GM23338 (cell line): ENCODE measurements at regions not wholly inside any gene's neighbourhood (a gene's known extent, or its start where the extent isn't known, plus 50 kb on each side); places are given as distances from the start of the nearest gene placed in this dataset.

Experiments
- ATAC-seq: fragments of 200-7000 bp; cut with Tn5 transposase; 3 replicates; pipeline ENCODE4 v1.9.1; 2020
- DNase-seq: peaks from one replicate; pipeline ENCODE4 v3.0.0-alpha.2; 2015; ENCODE audit warnings: low spot score
- H2AFZ ChIP-seq: fragments of 200-600 bp; sonication (generic); 2 replicates; pipeline ENCODE4 v1.8.0; 2016; ENCODE audit warnings: antibody characterized with exemption, mild to moderate bottlenecking, moderate library complexity
- H3F3A ChIP-seq: fragments of 200-600 bp; sonication (generic); replicated peaks from 2 replicates; pipeline ENCODE4 v1.8.0; 2017; ENCODE audit warnings: antibody characterized with exemption, mixed run types, low read depth
- H3K27ac ChIP-seq: fragments of 200-600 bp; sonication (generic); 2 replicates; pipeline ENCODE4 v1.6.1; 2016; ENCODE audit warnings: low read depth
- H3K27me3 ChIP-seq: fragments of 200-600 bp; sonication (generic); 2 replicates; pipeline ENCODE4 v1.8.0; 2016; ENCODE audit warnings: mild to moderate bottlenecking, mixed run types, moderate library complexity; ENCODE audit not compliant: insufficient read depth
- H3K36me3 ChIP-seq: fragments of 200-600 bp; sonication (generic); 2 replicates; pipeline ENCODE4 v1.8.0; 2016; ENCODE audit warnings: mild to moderate bottlenecking; ENCODE audit not compliant: insufficient read depth
- H3K4me1 ChIP-seq: fragments of 200-600 bp; sonication (generic); 2 replicates; pipeline ENCODE4 v1.8.0; 2016; ENCODE audit warnings: mild to moderate bottlenecking, moderate library complexity; ENCODE audit not compliant: insufficient read depth
- H3K4me2 ChIP-seq: fragments of 200-600 bp; sonication (generic); 2 replicates; pipeline ENCODE4 v1.7.1; 2017; ENCODE audit warnings: mixed run types
- H3K4me3 ChIP-seq: fragments of 200-600 bp; sonication (generic); 2 replicates; pipeline ENCODE4 v1.6.1; 2016; ENCODE audit warnings: mixed run types
- H3K79me2 ChIP-seq: fragments of 200-600 bp; sonication (generic); replicated peaks from 2 replicates; pipeline ENCODE4 v1.8.0; 2017; ENCODE audit warnings: mild to moderate bottlenecking; ENCODE audit not compliant: insufficient read depth
- H3K9me2 ChIP-seq: fragments of 200-600 bp; sonication (generic); 2 replicates; pipeline ENCODE4 v1.8.0; 2017; ENCODE audit not compliant: insufficient read depth
- H4K20me1 ChIP-seq: fragments of 200-600 bp; sonication (generic); replicated peaks from 2 replicates; pipeline ENCODE4 v1.8.0; 2017; ENCODE audit warnings: mild to moderate bottlenecking; ENCODE audit not compliant: insufficient read depth
- H3K27ac Mint-ChIP-seq: 2 replicates; pipeline ENCODE4 v1.8.0; 2020; ENCODE audit warnings: inconsistent platforms, mild to moderate bottlenecking, moderate library complexity, mixed read lengths
- H3K27me3 Mint-ChIP-seq: 3 replicates; pipeline ENCODE4 v1.8.0; 2022; ENCODE audit warnings: low read depth, mild to moderate bottlenecking, moderate library complexity, mixed read lengths, inconsistent platforms; ENCODE audit not compliant: insufficient read depth, poor library complexity
- H3K36me3 Mint-ChIP-seq: 3 replicates; pipeline ENCODE4 v1.8.0; 2021; ENCODE audit warnings: low read depth, mild to moderate bottlenecking, inconsistent platforms, moderate library complexity, mixed read lengths
- H3K4me1 Mint-ChIP-seq: 3 replicates; pipeline ENCODE4 v1.8.0; 2020; ENCODE audit warnings: mild to moderate bottlenecking, inconsistent platforms, mixed read lengths
- H3K4me3 Mint-ChIP-seq: 3 replicates; pipeline ENCODE4 v1.8.0; 2021; ENCODE audit warnings: moderate library complexity, mild to moderate bottlenecking, inconsistent platforms, mixed read lengths
- H3K9me3 Mint-ChIP-seq: 3 replicates; pipeline ENCODE4 v1.8.0; 2020; ENCODE audit warnings: moderate library complexity, mild to moderate bottlenecking, inconsistent platforms, mixed read lengths
- CREB1 ChIP-seq: fragments of 250-450 bp; sonication (Bioruptor Pico); IDR thresholded peaks from 2 replicates; pipeline ENCODE4 v1.5.0; 2020; ENCODE audit warnings: low read depth, mild to moderate bottlenecking, moderate library complexity
- EZH2 ChIP-seq: fragments of 200-600 bp; sonication (generic); IDR thresholded peaks from one replicate; pipeline ENCODE4 v1.8.0; 2017; ENCODE audit warnings: antibody characterized with exemption, mild to moderate bottlenecking, low read depth; ENCODE audit not compliant: unreplicated experiment
- EZH2phosphoT487 ChIP-seq: fragments of 200-600 bp; sonication (generic); IDR thresholded peaks from one replicate; pipeline ENCODE4 v1.8.1; 2018; ENCODE audit warnings: antibody characterized with exemption; ENCODE audit not compliant: unreplicated experiment
- JUNB ChIP-seq: IDR thresholded peaks from one replicate; pipeline ENCODE4 v1.6.1; 2016; ENCODE audit warnings: antibody characterized with exemption; ENCODE audit not compliant: unreplicated experiment
- NANOG ChIP-seq: IDR thresholded peaks from 2 replicates; pipeline ENCODE4 v1.6.1; 2016; ENCODE audit warnings: antibody characterized with exemption, borderline replicate concordance
- POLR2AphosphoS5 ChIP-seq: IDR thresholded peaks from 2 replicates; pipeline ENCODE4 v1.6.1; 2016; ENCODE audit warnings: antibody characterized with exemption, low read depth
- STAT1 ChIP-seq: IDR thresholded peaks from one replicate; pipeline ENCODE4 v1.6.1; 2016; ENCODE audit warnings: antibody characterized with exemption; ENCODE audit not compliant: unreplicated experiment
- ZNF114 ChIP-seq: fragments of 250-450 bp; sonication (Bioruptor Pico); IDR thresholded peaks from 2 replicates; pipeline ENCODE4 v1.5.0; 2020; ENCODE audit warnings: mild to moderate bottlenecking, moderate library complexity
- ZNF331 ChIP-seq: fragments of 250-450 bp; sonication (Bioruptor Pico); IDR thresholded peaks from 2 replicates; pipeline ENCODE4 v1.5.0; 2020; ENCODE audit warnings: low read depth, mild to moderate bottlenecking, moderate library complexity
- TF ChIP-seq, protein P1 (sequence below), 2 experiments: fragments of 200-600 bp in 1 of 2; sonication (generic) in 1 of 2; conservative IDR thresholded peaks; 2 replicates each; pipeline versions ENCODE4 v1.5.1 to v1.6.1; 2016 to 2017; ENCODE audit warnings: antibody characterized with exemption in 2 of 2, low read depth in 2 of 2, mild to moderate bottlenecking in 2 of 2, moderate library complexity in 1 of 2
- TF ChIP-seq, protein P2 (sequence below): IDR thresholded peaks from one replicate; pipeline ENCODE4 v1.6.1; 2018; ENCODE audit warnings: antibody characterized with exemption; ENCODE audit not compliant: unreplicated experiment
- TF ChIP-seq, protein P3 (sequence below): IDR thresholded peaks from 2 replicates; pipeline ENCODE4 v1.6.1; 2016; ENCODE audit warnings: antibody characterized with exemption
- TF ChIP-seq, protein P4 (sequence below): fragments of 250-450 bp; sonication (Bioruptor Pico); IDR thresholded peaks from 2 replicates; pipeline ENCODE4 v1.5.0; 2020; ENCODE audit warnings: mild to moderate bottlenecking, moderate library complexity

DNA sequence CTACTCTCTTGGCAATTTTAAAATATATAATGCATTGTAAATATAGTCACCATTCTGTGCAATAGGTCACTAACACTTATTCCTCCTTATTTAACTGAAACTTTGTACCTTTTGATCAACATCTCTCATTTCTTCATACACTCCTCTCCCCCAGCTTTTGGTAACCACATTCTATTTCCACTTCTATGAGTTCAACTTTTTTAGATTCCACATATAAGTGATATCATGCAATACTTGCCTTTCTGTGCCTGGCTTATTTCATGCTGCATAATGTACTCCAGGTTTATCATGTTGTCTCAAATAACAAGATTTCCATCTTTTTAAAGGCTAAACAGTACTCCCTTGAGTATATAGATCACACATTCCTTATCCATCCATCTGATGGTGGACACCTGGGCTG is 188.8 kb downstream of the NXNL2 start:
- peaks cover 14% of the 10 kb centered on the region; the same call in 1 of the 2 replicates for H3K9me2 ChIP-seq
- no peaks in the 10 kb centered on the region for H4K20me1 ChIP-seq
- H3K4me1 Mint-ChIP-seq: peaks cover 26% of the 10 kb centered on the region
- H3K27ac ChIP-seq: no peak overlapping the region
- no peaks in the 10 kb centered on the region for H3K36me3 Mint-ChIP-seq
- H2AFZ ChIP-seq: no peak overlapping the region
- H3F3A ChIP-seq: no peaks in the 10 kb centered on the region
- no peak overlapping the region for H3K4me3 ChIP-seq
- no peak for DNase-seq
- no peak overlapping the region for H3K4me2 ChIP-seq
- no peaks in the 10 kb centered on the region for H3K36me3 ChIP-seq
- H3K9me3 Mint-ChIP-seq: no peaks in the 10 kb centered on the region
- H3K27me3 ChIP-seq: no peaks in the 10 kb centered on the region
- TF ChIP-seq EZH2: no peak
- TF ChIP-seq STAT1: no peak
- no peak for TF ChIP-seq ZNF114 (CRISPR knock-in tag)
- TF ChIP-seq NANOG: no peak
- TF ChIP-seq CREB1: no peak
- TF ChIP-seq POLR2AphosphoS5: no peak
- TF ChIP-seq, protein P1, sequence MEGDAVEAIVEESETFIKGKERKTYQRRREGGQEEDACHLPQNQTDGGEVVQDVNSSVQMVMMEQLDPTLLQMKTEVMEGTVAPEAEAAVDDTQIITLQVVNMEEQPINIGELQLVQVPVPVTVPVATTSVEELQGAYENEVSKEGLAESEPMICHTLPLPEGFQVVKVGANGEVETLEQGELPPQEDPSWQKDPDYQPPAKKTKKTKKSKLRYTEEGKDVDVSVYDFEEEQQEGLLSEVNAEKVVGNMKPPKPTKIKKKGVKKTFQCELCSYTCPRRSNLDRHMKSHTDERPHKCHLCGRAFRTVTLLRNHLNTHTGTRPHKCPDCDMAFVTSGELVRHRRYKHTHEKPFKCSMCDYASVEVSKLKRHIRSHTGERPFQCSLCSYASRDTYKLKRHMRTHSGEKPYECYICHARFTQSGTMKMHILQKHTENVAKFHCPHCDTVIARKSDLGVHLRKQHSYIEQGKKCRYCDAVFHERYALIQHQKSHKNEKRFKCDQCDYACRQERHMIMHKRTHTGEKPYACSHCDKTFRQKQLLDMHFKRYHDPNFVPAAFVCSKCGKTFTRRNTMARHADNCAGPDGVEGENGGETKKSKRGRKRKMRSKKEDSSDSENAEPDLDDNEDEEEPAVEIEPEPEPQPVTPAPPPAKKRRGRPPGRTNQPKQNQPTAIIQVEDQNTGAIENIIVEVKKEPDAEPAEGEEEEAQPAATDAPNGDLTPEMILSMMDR (conservative IDR thresholded peaks at IDR 0.05; ENCODE audit: low read depth in 2 of 2): no peak
- TF ChIP-seq, protein P2, sequence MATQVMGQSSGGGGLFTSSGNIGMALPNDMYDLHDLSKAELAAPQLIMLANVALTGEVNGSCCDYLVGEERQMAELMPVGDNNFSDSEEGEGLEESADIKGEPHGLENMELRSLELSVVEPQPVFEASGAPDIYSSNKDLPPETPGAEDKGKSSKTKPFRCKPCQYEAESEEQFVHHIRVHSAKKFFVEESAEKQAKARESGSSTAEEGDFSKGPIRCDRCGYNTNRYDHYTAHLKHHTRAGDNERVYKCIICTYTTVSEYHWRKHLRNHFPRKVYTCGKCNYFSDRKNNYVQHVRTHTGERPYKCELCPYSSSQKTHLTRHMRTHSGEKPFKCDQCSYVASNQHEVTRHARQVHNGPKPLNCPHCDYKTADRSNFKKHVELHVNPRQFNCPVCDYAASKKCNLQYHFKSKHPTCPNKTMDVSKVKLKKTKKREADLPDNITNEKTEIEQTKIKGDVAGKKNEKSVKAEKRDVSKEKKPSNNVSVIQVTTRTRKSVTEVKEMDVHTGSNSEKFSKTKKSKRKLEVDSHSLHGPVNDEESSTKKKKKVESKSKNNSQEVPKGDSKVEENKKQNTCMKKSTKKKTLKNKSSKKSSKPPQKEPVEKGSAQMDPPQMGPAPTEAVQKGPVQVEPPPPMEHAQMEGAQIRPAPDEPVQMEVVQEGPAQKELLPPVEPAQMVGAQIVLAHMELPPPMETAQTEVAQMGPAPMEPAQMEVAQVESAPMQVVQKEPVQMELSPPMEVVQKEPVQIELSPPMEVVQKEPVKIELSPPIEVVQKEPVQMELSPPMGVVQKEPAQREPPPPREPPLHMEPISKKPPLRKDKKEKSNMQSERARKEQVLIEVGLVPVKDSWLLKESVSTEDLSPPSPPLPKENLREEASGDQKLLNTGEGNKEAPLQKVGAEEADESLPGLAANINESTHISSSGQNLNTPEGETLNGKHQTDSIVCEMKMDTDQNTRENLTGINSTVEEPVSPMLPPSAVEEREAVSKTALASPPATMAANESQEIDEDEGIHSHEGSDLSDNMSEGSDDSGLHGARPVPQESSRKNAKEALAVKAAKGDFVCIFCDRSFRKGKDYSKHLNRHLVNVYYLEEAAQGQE: no peak
- TF ChIP-seq, protein P3, sequence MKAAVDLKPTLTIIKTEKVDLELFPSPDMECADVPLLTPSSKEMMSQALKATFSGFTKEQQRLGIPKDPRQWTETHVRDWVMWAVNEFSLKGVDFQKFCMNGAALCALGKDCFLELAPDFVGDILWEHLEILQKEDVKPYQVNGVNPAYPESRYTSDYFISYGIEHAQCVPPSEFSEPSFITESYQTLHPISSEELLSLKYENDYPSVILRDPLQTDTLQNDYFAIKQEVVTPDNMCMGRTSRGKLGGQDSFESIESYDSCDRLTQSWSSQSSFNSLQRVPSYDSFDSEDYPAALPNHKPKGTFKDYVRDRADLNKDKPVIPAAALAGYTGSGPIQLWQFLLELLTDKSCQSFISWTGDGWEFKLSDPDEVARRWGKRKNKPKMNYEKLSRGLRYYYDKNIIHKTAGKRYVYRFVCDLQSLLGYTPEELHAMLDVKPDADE: no peak
- TF ChIP-seq EZH2phosphoT487: no peak
- no peak for TF ChIP-seq JUNB
- TF ChIP-seq, protein P4, sequence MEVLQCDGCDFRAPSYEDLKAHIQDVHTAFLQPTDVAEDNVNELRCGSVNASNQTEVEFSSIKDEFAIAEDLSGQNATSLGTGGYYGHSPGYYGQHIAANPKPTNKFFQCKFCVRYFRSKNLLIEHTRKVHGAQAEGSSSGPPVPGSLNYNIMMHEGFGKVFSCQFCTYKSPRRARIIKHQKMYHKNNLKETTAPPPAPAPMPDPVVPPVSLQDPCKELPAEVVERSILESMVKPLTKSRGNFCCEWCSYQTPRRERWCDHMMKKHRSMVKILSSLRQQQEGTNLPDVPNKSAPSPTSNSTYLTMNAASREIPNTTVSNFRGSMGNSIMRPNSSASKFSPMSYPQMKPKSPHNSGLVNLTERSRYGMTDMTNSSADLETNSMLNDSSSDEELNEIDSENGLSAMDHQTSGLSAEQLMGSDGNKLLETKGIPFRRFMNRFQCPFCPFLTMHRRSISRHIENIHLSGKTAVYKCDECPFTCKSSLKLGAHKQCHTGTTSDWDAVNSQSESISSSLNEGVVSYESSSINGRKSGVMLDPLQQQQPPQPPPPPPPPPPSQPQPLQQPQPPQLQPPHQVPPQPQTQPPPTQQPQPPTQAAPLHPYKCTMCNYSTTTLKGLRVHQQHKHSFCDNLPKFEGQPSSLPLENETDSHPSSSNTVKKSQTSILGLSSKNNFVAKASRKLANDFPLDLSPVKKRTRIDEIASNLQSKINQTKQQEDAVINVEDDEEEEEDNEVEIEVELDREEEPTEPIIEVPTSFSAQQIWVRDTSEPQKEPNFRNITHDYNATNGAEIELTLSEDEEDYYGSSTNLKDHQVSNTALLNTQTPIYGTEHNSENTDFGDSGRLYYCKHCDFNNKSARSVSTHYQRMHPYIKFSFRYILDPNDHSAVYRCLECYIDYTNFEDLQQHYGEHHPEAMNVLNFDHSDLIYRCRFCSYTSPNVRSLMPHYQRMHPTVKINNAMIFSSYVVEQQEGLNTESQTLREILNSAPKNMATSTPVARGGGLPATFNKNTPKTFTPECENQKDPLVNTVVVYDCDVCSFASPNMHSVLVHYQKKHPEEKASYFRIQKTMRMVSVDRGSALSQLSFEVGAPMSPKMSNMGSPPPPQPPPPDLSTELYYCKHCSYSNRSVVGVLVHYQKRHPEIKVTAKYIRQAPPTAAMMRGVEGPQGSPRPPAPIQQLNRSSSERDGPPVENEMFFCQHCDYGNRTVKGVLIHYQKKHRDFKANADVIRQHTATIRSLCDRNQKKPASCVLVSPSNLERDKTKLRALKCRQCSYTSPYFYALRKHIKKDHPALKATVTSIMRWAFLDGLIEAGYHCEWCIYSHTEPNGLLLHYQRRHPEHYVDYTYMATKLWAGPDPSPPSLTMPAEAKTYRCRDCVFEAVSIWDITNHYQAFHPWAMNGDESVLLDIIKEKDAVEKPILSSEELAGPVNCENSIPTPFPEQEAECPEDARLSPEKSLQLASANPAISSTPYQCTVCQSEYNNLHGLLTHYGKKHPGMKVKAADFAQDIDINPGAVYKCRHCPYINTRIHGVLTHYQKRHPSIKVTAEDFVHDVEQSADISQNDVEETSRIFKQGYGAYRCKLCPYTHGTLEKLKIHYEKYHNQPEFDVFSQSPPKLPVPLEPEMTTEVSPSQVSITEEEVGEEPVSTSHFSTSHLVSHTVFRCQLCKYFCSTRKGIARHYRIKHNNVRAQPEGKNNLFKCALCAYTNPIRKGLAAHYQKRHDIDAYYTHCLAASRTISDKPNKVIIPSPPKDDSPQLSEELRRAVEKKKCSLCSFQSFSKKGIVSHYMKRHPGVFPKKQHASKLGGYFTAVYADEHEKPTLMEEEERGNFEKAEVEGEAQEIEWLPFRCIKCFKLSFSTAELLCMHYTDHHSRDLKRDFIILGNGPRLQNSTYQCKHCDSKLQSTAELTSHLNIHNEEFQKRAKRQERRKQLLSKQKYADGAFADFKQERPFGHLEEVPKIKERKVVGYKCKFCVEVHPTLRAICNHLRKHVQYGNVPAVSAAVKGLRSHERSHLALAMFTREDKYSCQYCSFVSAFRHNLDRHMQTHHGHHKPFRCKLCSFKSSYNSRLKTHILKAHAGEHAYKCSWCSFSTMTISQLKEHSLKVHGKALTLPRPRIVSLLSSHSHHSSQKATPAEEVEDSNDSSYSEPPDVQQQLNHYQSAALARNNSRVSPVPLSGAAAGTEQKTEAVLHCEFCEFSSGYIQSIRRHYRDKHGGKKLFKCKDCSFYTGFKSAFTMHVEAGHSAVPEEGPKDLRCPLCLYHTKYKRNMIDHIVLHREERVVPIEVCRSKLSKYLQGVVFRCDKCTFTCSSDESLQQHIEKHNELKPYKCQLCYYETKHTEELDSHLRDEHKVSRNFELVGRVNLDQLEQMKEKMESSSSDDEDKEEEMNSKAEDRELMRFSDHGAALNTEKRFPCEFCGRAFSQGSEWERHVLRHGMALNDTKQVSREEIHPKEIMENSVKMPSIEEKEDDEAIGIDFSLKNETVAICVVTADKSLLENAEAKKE (CRISPR knock-in tag): no peak
- TF ChIP-seq ZNF331 (CRISPR knock-in tag): no peak
- H3K27ac Mint-ChIP-seq: no peak overlapping the region
- H3K4me3 Mint-ChIP-seq: no peak overlapping the region
- ATAC-seq: no peak
- H3K4me1 ChIP-seq: peaks cover 9% of the 10 kb centered on the region; the same call in 1 of the 2 replicates
- no peaks in the 10 kb centered on the region for H3K79me2 ChIP-seq
- no peaks in the 10 kb centered on the region for H3K27me3 Mint-ChIP-seq
